Calu3 (cell line): ENCODE measurements at regions not wholly inside any gene's neighbourhood (a gene's known extent, or its start where the extent isn't known, plus 50 kb on each side); places are given as distances from the start of the nearest gene placed in this dataset.

ENCODE experiments used
- BruUV-seq: library from RNA; stranded (reverse); fragments of 400-500 nt; replicated peaks from 2 replicates; lab custom pipeline; 2021; lab: Mats Ljungman, UMichigan
- CTCF ChIA-PET: fragments of 300-600 bp; sonication (Branson Sonifier 250); formaldehyde crosslinking; loops from one replicate; lab custom pipeline; 2022; ENCODE audit warnings: antibody characterized with exemption; lab: Charles Lee
- DNase-seq: peaks from one replicate; pipeline ENCODE4 v3.0.0; 2022
- H3K27ac Mint-ChIP-seq: one replicate; pipeline ENCODE4 v1.8.0; 2022; ENCODE audit warnings: mixed read lengths; ENCODE audit not compliant: unreplicated experiment
- H3K27me3 Mint-ChIP-seq: one replicate; pipeline ENCODE4 v1.8.0; 2022; ENCODE audit warnings: mixed read lengths; ENCODE audit not compliant: unreplicated experiment
- H3K36me3 Mint-ChIP-seq: one replicate; pipeline ENCODE4 v1.8.0; 2022; ENCODE audit warnings: mild to moderate bottlenecking, moderate library complexity, mixed read lengths; ENCODE audit not compliant: insufficient read depth, unreplicated experiment
- H3K4me1 Mint-ChIP-seq: one replicate; pipeline ENCODE4 v1.8.0; 2022; ENCODE audit warnings: mild to moderate bottlenecking, low read depth, mixed read lengths; ENCODE audit not compliant: unreplicated experiment
- H3K4me3 Mint-ChIP-seq: one replicate; pipeline ENCODE4 v1.8.0; 2022; ENCODE audit warnings: mild to moderate bottlenecking, low read depth, moderate library complexity, mixed read lengths; ENCODE audit not compliant: unreplicated experiment
- H3K9me3 Mint-ChIP-seq: one replicate; pipeline ENCODE4 v1.8.0; 2022; ENCODE audit warnings: low read depth, mixed read lengths; ENCODE audit not compliant: unreplicated experiment
- CTCF ChIP-seq: fragments of 200-600 bp; IDR thresholded peaks from one replicate; pipeline ENCODE4 v1.8.0; 2022; ENCODE audit warnings: antibody characterized with exemption; ENCODE audit not compliant: unreplicated experiment
- intact Hi-C: fragments of 100-400 bp; cut with micrococcal nuclease; formaldehyde crosslinking; loops from one replicate; pipeline ENCODE4 v1.10.0; 2022; ENCODE audit not compliant: unreplicated experiment

DNA sequence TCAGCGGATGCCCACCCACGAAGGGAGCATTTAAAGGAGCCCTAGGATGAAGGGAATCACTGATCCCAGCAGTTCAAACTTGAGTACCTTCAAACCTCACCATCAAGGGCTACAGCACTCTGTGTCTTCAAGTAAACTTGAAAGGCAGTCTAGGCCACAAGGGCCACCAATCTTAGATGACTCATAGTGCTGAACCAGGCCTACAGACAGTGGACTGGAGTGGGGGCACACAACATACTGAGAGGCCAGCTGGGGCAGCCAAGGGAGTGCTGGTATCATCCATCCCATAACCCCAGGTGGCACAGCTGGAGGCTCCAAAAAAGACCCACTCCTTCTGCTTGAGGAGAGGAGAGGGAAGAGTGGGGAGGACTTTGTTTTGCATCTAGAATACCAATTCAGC lies 345.4 kb downstream of the DUSP10 start:
- no peak overlapping the region for H3K27ac Mint-ChIP-seq
- BruUV-seq: no TSS peak

GRCh38 chr1:221397141-221397540 lies 344.7 kb downstream of the DUSP10 start:
- Mint-ChIP-seq H3K4me1 (peaks cover 14% of the 10 kb centered on the region), H3K27me3 (no peaks in the 10 kb centered on the region), H3K27ac (no peak overlapping the region), H3K9me3 (peaks cover 6% of the 10 kb centered on the region), H3K4me3 (no peak overlapping the region), H3K36me3 (no peaks in the 10 kb centered on the region)
- DNase-seq: no peak
- TF ChIP-seq CTCF: no peak
- CTCF ChIA-PET: no interaction called here
- no TSS peak for BruUV-seq
- intact Hi-C loops: no loop called here

More for the DNA sequence above, 345.4 kb downstream of the DUSP10 start:
- CTCF ChIA-PET: no interaction called here
- peaks cover 14% of the 10 kb centered on the region for H3K4me1 Mint-ChIP-seq
- no peak for DNase-seq
- H3K27me3 Mint-ChIP-seq: no peaks in the 10 kb centered on the region
- H3K36me3 Mint-ChIP-seq: no peaks in the 10 kb centered on the region
- no peak overlapping the region for H3K4me3 Mint-ChIP-seq
- TF ChIP-seq CTCF: no peak
- intact Hi-C loops: no loop called here
- H3K9me3 Mint-ChIP-seq: peaks cover 6% of the 10 kb centered on the region

DNA sequence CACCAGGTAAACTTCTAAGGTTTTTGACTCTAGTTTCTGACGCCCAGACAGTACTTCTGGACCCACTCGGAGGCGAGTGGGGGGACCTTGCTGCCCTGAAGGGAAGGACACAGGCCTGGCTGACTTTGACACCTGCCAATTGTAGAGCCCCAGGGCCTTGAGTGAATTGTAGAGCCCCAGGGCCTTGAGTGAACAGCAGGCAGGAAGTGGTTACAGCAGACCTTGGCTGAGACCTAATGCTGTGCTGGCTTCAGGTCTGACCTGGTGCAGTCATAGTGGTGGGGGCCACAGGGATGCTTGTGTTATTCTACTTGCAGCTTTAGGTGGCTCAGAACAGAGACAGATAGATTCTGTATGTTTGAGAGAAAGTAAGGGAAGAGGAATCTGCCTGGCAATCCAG lies 344.3 kb downstream of the DUSP10 start:
- no peak overlapping the region for H3K4me3 Mint-ChIP-seq
- no peaks in the 10 kb centered on the region for H3K36me3 Mint-ChIP-seq
- H3K27ac Mint-ChIP-seq: no peak overlapping the region
- peaks cover 14% of the 10 kb centered on the region for H3K4me1 Mint-ChIP-seq
- H3K27me3 Mint-ChIP-seq: no peaks in the 10 kb centered on the region
- CTCF ChIA-PET: no interaction called here
- intact Hi-C loops: no loop called here
- no peak for TF ChIP-seq CTCF
- DNase-seq: no peak
- no TSS peak for BruUV-seq
- H3K9me3 Mint-ChIP-seq: peaks cover 6% of the 10 kb centered on the region

GRCh38 chr1:221405146-221405545 lies 336.7 kb downstream of the DUSP10 start:
- no peak for DNase-seq
- Mint-ChIP-seq H3K27me3 (no peaks in the 10 kb centered on the region), H3K27ac (no peak overlapping the region), H3K9me3 (peaks cover 4% of the 10 kb centered on the region), H3K4me3 (no peak overlapping the region), H3K4me1 (no peaks in the 10 kb centered on the region), H3K36me3 (no peaks in the 10 kb centered on the region)
- TF ChIP-seq CTCF: no peak
- CTCF ChIA-PET: no interaction called here
- intact Hi-C loops: no loop called here
- BruUV-seq: no TSS peak
